Stromal cell of bone marrow (primary cell): ENCODE measurements at regions not wholly inside any gene's neighbourhood (a gene's known extent, or its start where the extent isn't known, plus 50 kb on each side); places are given as distances from the start of the nearest gene placed in this dataset.
A peak's percentile ranks its signal among the peaks of the same experiment; 100 is the strongest.

Experiments
- DNase-seq: peaks from one replicate; pipeline ENCODE4 v3.0.0-alpha.2; 2012; ENCODE audit warnings: low read depth

DNA sequence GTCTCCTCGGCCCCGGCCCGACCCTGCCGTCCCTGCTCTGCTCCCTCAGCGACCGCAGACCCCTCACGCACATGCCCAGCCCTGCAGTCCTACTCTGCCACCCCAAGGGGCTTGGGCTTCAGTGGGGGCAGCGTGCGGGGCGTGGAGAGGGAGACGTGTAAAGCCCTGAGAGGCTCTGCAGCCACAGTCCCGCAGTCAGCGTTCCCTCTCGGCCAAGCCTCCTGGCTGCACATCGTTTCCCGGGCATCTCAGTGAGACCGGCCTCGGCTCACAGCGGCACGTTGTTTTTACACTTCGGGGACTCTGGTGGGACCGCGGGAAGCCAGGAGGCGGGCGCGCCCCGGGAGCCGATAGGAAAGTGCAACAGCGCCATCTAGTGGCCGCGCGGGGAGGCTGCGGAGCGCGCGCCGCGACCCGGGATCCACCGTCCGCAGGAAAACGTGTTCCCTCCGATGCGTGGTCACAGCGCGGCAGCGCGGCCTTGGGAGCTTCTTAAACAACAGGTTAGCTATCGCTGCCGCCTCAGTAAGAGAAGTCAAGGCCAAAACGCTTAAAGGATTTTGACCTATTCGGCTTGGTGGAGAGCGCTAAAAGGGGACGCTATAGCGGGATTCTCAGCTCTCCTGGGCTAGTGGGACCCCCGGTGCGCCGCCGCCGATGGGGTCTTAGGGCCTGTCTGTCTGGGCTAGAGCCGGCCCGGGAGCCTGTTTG is 226.8 kb upstream of the IGF1R start:
- peak; percentile 8 for DNase-seq

GRCh38 chr15:98422130-98422478 is 226.2 kb upstream of the IGF1R start:
- no peak for DNase-seq

GRCh38 chr15:98425173-98425572 is 223.2 kb upstream of the IGF1R start:
- no peak for DNase-seq

- no peak for DNase-seq
Measured at GRCh38 chr15:98427321-98427720, 221.0 kb upstream of the IGF1R start.

GRCh38 chr15:98428253-98428989 is 219.9 kb upstream of the IGF1R start:
- peak; percentile 72 for DNase-seq

DNA sequence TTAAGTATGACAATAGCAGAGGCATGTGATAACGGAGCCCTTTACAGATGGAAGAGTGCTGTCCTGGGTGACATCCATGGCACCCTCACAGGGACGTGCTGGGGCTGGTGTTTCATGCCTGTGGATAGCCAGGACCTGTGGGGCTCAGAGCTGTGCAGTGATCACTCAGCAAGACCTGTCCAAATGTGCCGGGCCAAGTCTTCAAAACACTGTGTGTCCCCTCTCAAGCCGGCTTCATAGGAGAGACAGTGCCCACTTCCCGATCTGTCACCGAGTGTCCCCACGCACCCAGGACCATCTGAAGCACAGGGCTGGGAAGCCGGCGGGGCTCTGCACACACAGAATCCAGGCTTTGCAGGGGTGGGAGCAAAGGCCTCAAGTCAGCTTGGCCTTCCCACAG is 217.2 kb upstream of the IGF1R start:
- DNase-seq, result no peak

DNA sequence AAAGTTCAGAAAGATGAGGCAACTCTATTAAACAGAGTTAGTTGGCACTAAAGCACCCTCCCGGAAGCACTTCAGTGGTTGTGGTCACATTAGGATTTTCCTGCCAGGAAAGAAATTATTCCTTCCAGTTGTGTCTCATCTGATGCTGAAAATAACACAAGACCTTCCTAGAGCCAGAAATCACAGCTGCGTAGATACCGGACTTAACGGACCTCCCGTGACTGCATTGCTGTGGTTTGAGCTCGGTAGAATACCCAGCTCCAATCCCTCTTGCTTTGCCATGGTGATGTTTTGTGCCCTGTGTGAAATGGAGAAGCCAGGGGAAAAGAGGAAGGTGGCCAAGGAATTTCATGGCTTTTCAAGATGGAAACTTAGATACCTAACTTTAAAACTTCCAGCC is 215.0 kb upstream of the IGF1R start:
- peak; percentile 37 for DNase-seq

DNA sequence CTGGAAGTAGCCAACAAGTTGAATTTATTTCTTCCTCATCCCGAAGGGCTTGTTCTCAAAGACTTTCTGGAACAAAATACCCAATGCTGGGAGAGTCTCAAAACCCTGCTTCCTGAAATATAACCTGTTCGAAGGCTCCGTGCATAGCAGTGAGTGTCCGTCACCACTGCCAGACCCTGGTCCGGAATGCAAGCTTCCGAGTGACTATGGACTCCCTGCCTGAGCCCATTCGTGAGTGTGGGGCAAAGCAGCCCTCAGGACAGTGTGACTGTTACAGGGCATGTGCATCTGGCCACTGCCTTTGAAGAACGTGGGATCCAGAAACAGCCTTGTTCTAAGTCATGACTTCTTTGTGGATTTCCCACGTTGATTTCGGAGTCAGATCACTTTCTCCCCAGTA is 214.5 kb upstream of the IGF1R start:
- DNase-seq, result no peak

GRCh38 chr15:98437752-98438151 is 210.6 kb upstream of the IGF1R start:
- DNase-seq, result no peak

DNA sequence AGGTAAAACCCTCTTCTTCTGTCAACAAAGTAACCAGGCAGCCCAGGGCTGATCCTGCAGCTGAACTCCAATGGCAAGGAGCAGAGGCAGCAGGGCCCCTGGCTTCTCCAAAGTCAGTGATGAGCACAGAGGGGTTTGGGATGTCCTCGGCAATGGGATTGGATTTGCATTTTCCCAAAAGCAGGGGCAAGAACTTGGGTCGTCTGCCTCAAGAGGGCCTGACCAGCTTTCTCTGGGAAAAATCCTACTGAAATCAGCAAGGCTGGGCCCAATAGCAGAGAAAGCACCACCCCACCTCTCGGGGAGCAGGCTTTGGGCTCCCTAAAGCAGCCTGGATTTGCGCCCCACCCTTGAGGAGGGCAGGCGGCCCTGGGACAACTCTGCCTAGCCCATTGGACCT is 210.0 kb upstream of the IGF1R start:
- DNase-seq, result no peak

- DNase-seq, result no peak
Measured at GRCh38 chr15:98438907-98439306, 209.4 kb upstream of the IGF1R start.

- DNase-seq, result no peak
Measured at GRCh38 chr15:98439523-98439942, 208.8 kb upstream of the IGF1R start.

DNA sequence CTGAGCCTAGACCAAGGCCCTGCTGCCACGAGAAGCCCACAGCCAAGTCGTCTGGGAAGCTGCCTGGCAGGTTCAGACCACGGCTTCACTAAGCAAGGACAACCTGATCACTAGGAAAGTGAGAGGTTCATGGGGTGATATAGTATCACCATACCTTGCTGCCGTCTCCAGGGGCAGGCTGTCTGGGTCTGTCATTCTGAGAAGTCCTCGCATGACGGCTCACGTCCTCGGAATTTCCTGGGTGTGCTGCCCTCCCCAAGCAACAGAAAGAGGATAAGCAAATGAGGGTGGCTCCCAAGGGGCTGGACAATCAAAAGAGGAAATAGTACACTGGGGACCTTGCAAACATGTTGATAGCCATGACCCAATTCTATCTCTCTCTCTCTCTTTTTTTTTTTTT is 207.4 kb upstream of the IGF1R start:
- DNase-seq, result no peak

DNA sequence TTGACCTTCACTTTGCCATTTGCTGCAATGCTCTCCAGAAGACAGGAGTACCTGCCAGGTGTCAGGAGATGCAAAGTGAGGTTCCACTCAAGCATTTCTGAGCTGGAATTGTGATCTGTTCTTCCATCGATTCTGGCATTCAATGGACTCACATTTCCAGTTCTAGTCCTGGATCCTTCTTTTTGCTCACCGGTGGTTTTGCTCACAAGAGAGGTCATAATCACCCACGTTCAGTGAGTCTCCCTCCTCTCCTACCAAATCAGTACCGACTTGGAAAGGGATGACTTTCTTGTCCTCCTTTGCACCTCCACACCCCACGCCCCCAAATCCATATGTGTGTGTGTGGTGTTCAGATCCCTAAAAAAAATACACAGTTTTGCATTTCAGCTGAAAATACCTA is 206.7 kb upstream of the IGF1R start:
- DNase-seq, result no peak

DNA sequence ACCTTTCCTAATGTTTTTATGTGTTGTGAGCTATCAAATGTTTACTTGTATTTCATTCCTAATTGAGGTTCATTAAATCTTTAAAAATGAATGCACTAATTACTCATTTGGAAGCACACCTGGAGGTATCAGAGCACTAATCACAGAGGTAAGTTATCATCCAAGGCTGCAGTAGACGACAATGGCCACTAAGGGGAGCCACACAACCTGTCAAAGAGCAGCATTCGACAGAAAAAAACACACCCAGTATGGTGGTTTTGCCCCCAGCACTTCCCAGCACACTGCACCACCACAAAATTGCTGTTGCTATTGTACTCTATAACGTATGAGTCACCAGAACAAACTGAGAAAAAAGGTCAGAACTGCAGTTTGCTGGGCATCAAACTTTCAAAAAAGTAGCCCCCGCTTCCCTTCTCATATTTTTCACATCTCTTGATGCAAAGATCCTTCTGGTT is 205.9 kb upstream of the IGF1R start:
- DNase-seq, result peak; percentile 77

DNA sequence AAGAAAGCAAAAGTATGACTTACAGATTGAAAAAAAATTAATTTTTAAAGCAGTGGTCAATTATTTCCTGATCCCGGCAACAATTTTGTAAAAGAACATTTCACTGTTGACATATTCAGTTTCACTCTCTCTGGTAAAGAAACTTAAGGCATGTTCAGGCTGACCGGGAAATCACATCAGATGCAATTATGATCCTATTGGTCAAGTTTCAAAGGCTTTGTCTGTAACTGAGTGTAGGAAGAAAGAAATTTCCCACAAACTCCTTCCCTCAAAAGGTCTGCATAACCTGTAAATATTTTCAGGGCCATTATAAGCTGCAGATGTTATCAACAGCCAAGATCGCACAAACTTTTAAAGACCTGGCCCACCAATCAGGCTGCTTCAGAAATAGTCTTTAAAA is 205.4 kb upstream of the IGF1R start:
- no peak for DNase-seq

GRCh38 chr15:98443526-98443925 is 204.8 kb upstream of the IGF1R start:
- no peak for DNase-seq

DNA sequence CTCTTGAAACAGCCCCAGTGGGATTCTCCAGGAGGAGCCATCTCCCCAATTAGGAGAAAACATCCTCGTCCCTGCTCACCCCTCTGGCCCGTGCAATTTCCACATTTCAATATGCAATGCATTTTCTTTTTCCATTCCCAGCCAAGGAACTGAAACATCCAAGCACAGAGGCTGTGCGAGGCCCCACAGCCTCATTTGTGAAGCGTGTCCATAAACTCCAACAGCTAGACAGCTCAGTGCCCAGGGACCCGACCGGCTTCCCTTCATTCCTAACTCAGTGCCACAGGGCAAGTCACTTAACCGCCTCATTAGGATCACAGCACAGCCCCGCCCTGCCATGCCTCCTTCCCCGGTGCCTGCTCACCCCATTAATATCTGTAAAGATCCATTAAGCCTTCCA is 204.2 kb upstream of the IGF1R start:
- no peak for DNase-seq

DNA sequence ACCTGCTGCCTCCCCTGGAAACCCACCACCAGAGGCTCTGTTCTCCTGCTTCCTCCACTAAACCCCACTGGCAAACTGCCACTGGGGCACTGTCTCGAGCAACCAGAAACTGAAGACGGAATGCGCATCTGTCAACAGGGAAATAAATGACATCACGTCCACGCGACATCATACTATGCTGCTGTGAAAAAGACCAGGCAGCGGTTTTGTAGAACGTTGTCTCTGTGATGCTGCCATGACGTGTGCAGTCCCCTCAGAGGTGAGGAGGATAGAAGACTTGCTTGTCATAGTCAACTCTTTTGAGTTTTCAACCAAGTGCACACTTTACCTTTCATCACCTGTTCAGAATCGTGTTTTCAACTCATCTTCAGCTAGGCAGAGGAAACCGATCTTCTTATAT is 203.0 kb upstream of the IGF1R start:
- DNase-seq, result no peak

DNA sequence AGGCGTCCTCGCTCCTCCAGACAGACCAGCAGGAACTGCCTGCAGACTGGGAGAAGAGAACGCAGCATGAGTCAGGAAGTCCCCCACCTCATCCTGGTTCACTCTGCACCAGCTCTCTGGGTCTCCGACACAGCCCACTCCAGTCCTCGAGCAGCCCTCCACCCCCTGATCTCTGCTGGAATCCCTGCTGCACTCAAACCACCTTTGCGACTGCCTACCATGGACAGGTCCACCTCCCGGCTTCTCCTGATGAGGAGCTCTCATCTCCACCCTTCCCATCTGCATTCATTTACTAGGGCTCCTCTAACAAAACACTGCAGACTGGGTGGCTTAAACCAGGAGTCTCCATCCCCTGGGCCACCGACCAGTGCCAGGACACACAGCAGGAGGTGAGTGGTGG is 202.3 kb upstream of the IGF1R start:
- DNase-seq, result no peak

DNA sequence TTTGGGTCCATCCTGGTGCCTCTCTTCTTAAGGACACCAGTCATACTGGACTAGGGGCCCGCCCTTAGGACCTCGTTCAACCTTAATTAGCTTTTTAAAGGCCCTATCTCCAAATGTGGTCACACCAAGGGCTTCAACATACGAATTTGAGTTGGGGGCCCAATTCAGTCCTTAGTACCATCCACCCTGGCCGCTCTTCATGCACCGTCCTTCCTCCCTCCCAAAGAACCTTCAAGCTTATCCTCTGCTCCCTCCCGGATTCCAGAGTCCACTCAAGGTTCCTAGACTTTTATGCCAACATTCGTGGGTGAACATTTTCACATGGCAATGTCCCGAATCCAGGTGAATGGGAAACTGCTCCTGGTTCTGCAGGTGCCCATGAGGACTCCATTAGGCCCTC is 201.3 kb upstream of the IGF1R start:
- no peak for DNase-seq

DNA sequence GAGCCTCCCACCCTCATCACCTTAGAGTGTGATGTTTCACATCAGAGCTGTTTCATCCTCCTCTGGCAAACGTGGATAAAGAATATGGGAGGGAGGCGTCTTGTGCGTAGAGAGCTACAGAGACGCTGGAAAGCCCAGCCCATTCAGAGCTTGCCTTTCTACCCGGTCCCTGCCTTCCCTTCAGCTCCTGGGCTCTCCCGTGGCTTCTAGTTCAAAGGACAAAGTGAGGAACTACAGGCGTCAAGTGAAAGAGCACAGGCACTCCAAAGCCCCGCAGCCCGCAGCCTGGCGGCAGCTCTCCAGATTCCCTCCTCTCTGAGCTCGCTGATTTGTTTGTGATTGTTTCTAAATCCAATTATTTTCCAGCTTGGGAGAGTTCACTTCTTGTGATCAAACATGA is 197.1 kb upstream of the IGF1R start:
- DNase-seq, result no peak

GRCh38 chr15:98452238-98452637 is 196.1 kb upstream of the IGF1R start:
- no peak for DNase-seq

GRCh38 chr15:98455904-98456303 is 192.4 kb upstream of the IGF1R start:
- no peak for DNase-seq
